ENCODE measurements at regions not wholly inside any gene's neighbourhood (a gene's known extent, or its start where the extent isn't known, plus 50 kb on each side); places are given as distances from the start of the nearest gene placed in this dataset.

DNA sequence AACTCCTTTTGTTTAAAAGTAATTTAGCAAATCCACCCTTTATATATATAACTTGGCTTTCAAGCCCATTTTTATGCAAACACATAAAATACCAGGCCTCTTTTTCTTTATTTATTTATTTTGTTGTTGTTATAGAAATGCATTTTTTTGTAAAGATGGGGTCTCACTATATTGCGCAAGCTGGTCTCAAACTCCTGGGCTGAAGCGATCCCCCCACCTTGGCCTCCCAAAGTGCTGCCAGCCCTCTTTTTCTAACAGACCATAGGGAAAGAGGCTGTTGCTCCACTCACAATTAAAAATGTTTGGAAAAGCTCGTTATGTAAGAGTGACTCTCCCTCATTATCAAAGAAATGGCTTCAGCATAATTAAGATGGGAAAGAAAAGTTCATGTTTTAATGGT is 440.9 kb downstream of the HACE1 start:
- TF ChIP-seq GATA2 (IDR thresholded peaks at IDR 0.05; ENCODE audit: low read depth, low read length) = no peak
- no peak for TF ChIP-seq GATA3 (IDR thresholded peaks at IDR 0.05; ENCODE audit: low read depth, low read length)

All from SH-SY5Y (cell line).